A549 (cell line): ENCODE measurements at regions not wholly inside any gene's neighbourhood (a gene's known extent, or its start where the extent isn't known, plus 50 kb on each side); places are given as distances from the start of the nearest gene placed in this dataset.
A peak's percentile ranks its signal among the peaks of the same experiment; 100 is the strongest.

Source experiments
- ATAC-seq, 2 experiments: fragments of 200-7000 bp in 1 of 2; fragments of >200 bp in 1 of 2; cut with Nextera tagmentation in 1 of 2; cut with Tn5 transposase in 1 of 2; 3 replicates each; pipeline versions ENCODE4 v1.8.0 to v1.9.1; 2018 to 2020; ENCODE audit warnings: mild to moderate bottlenecking in 1 of 2, moderate library complexity in 1 of 2
- CTCF ChIA-PET: fragments of 300-600 bp; sonication (Branson Sonifier 250); formaldehyde crosslinking; extraction: SDS; loops from one replicate; lab custom pipeline; 2021; ENCODE audit warnings: antibody characterized with exemption, inconsistent platforms; lab: Yijun Ruan, JAX
- POLR2A ChIA-PET: fragments of 350-600 bp; formaldehyde crosslinking; extraction: SDS; loops from one replicate; lab custom pipeline; 2021; ENCODE audit warnings: antibody characterized with exemption, inconsistent platforms; lab: Yijun Ruan, JAX
- DNase-seq, 2 experiments: peaks; one replicate each; pipeline versions ENCODE4 v3.0.0 to v3.0.0-alpha.2; 2011 to 2016; ENCODE audit warnings: low read depth in 1 of 2, low spot score in 1 of 2
- FAIRE-seq: peaks from 2 replicates; lab custom pipeline; 2011; peaks lifted over from hg19 to GRCh38; lab: Jason Lieb, UNC
- H3K27ac ChIP-seq, 2 experiments: fragments of >200 bp; sonication (Bioruptor Twin); formaldehyde crosslinking; 3 replicates each; pipeline ENCODE4 v1.5.1; 2016 to 2017
- H3K4me1 ChIP-seq: fragments of >200 bp; sonication (Bioruptor Twin); formaldehyde crosslinking; 3 replicates; pipeline ENCODE4 v1.6.1; 2016
- H3K4me2 ChIP-seq: fragments of >200 bp; sonication (Bioruptor Twin); formaldehyde crosslinking; 3 replicates; pipeline ENCODE4 v1.6.1; 2016
- H3K4me3 ChIP-seq: fragments of >200 bp; sonication (Bioruptor Twin); formaldehyde crosslinking; 3 replicates; pipeline ENCODE4 v1.5.1; 2016
- H3K9me3 ChIP-seq: fragments of >200 bp; sonication (Bioruptor Twin); formaldehyde crosslinking; 3 replicates; pipeline ENCODE4 v1.6.1; 2016
- CEBPB ChIP-seq, 2 experiments: fragments of >200 bp in 1 of 2; sonication (Bioruptor Twin) in 1 of 2; formaldehyde crosslinking in 1 of 2; IDR thresholded peaks; 2 replicates each; pipeline ENCODE4 v1.6.1; 2012 to 2016
- E2F6 ChIP-seq: IDR thresholded peaks from 2 replicates; pipeline ENCODE4 v1.6.1; 2012; ENCODE audit warnings: low read depth, borderline replicate concordance
- HMGXB4 ChIP-seq: fragments of 250-450 bp; sonication (Bioruptor Pico); IDR thresholded peaks from 2 replicates; pipeline ENCODE4 v1.5.0; 2021; ENCODE audit warnings: mild to moderate bottlenecking, moderate library complexity, borderline replicate concordance
- HOXA7 ChIP-seq: fragments of 250-450 bp; sonication (Bioruptor Pico); IDR thresholded peaks from 2 replicates; pipeline ENCODE4 v1.5.0; 2020; ENCODE audit warnings: mild to moderate bottlenecking, moderate library complexity
- HOXB5 ChIP-seq: fragments of 250-450 bp; sonication (Bioruptor Pico); IDR thresholded peaks from 2 replicates; pipeline ENCODE4 v1.5.0; 2020; ENCODE audit warnings: mild to moderate bottlenecking, moderate library complexity
- MAFK ChIP-seq: fragments of 450-650 bp; IDR thresholded peaks from 2 replicates; pipeline ENCODE4 v1.6.1; 2014; ENCODE audit not compliant: partially characterized antibody
- NR3C1 ChIP-seq: fragments of >200 bp; sonication (Bioruptor Twin); formaldehyde crosslinking; IDR thresholded peaks from 3 replicates; pipeline ENCODE4 v1.6.1; 2017
- POLR2A ChIP-seq: IDR thresholded peaks from 2 replicates; pipeline ENCODE4 v1.6.1; 2012; ENCODE audit warnings: mild to moderate bottlenecking, low read length
- POLR2AphosphoS2 ChIP-seq: conservative IDR thresholded peaks from 2 replicates; pipeline ENCODE4 v1.6.1; 2012; ENCODE audit warnings: low read length, improper control_type of control experiment, inconsistent platforms
- RNF2 ChIP-seq: fragments of 200-600 bp; sonication (generic); IDR thresholded peaks from 2 replicates; pipeline ENCODE4 v1.6.1; 2016; ENCODE audit warnings: low read depth, mild to moderate bottlenecking, antibody characterized with exemption, moderate library complexity, borderline replicate concordance
- ZSCAN20 ChIP-seq: fragments of 250-450 bp; sonication (Bioruptor Pico); IDR thresholded peaks from 2 replicates; pipeline ENCODE4 v1.8.0; 2022; ENCODE audit warnings: mild to moderate bottlenecking, moderate library complexity
- WGBS: methylation state at CpG from one replicate; pipeline ENCODE4 v1.1.6; 2017; ENCODE audit errors: missing lambda C conversion rate; 5-methylcytosine and 5-hydroxymethylcytosine counted together
- TF ChIP-seq, protein P1 (sequence below): IDR thresholded peaks from 2 replicates; pipeline ENCODE4 v1.6.1; 2012
- TF ChIP-seq, protein P2 (sequence below): fragments of 150-350 bp; IDR thresholded peaks from 2 replicates; pipeline ENCODE4 v1.6.1; 2014; ENCODE audit warnings: low read depth, mild to moderate bottlenecking, low read length
- TF ChIP-seq, protein P3 (sequence below): fragments of 200-600 bp; sonication (generic); IDR thresholded peaks from 2 replicates; pipeline ENCODE4 v1.6.1; 2016; ENCODE audit warnings: antibody characterized with exemption, mild to moderate bottlenecking, moderate library complexity
- TF ChIP-seq, protein P4 (sequence below): fragments of >200 bp; sonication (Bioruptor Twin); formaldehyde crosslinking; IDR thresholded peaks from 3 replicates; pipeline ENCODE4 v1.6.1; 2016

DNA sequence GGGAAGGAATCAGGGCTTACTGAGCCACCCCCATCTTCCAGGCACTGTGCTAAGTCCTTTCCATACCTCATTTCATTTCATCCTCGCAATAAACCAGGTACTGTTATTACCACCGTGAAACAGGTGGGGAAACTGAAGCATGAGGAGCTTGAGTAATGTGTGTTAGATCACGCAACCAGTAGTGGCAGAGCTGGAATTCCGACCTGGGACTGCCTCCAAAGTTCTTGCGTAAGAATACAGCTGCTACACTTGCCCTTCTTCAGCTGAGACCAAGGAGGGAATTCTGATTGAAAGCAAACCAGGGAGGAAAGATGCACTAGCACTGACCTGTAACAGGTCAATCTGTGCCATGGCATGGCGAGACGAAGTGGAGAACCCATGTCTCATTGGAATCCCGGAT, 113.4 kb upstream of the MSX2 start:
- ChIA-PET POLR2A (no interaction called here), CTCF (interaction anchor here (0.6 to 1.2 kb wide), 4 partner anchors 21 to 1119 kb away, joined by 3 to 4 read pairs (median 3); no protein-coding TSS in a partner anchor)
- Histone ChIP-seq H3K27ac (no peak overlapping the region), H3K4me1 (peaks cover 16% of the 10 kb centered on the region), H3K4me2 (no peak overlapping the region), H3K4me3 (no peak overlapping the region), H3K9me3 (peaks cover 4% of the 10 kb centered on the region; the same call in 1 of the 3 replicates)
- TF ChIP-seq CEBPB (IDR thresholded peaks at IDR 0.05), result peak; percentile 70 to 76; a peak in 3 of 4 replicates
- TF ChIP-seq, protein P1, sequence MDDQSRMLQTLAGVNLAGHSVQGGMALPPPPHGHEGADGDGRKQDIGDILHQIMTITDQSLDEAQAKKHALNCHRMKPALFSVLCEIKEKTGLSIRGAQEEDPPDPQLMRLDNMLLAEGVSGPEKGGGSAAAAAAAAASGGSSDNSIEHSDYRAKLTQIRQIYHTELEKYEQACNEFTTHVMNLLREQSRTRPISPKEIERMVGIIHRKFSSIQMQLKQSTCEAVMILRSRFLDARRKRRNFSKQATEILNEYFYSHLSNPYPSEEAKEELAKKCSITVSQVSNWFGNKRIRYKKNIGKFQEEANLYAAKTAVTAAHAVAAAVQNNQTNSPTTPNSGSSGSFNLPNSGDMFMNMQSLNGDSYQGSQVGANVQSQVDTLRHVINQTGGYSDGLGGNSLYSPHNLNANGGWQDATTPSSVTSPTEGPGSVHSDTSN, result no peak
- FAIRE-seq, result no peak
- WGBS, result 62% methylated on average over 8 of the region's 8 CpGs
- DNase-seq, result no peak
- no peak for ATAC-seq

- Histone ChIP-seq H3K4me3 (no peak overlapping the region), H3K27ac (no peak overlapping the region; a peak in 1 of 6 replicates), H3K4me2 (peak overlapping the region; percentile 37), H3K9me3 (peaks cover 4% of the 10 kb centered on the region; the same call in 1 of the 3 replicates), H3K4me1 (peaks cover 16% of the 10 kb centered on the region)
- ATAC-seq (peak; percentile 70 to 73; a peak in 5 of 6 replicates), DNase-seq (peak; percentile 33 to 66), FAIRE-seq (peak; percentile 70)
- TF ChIP-seq, protein P2, sequence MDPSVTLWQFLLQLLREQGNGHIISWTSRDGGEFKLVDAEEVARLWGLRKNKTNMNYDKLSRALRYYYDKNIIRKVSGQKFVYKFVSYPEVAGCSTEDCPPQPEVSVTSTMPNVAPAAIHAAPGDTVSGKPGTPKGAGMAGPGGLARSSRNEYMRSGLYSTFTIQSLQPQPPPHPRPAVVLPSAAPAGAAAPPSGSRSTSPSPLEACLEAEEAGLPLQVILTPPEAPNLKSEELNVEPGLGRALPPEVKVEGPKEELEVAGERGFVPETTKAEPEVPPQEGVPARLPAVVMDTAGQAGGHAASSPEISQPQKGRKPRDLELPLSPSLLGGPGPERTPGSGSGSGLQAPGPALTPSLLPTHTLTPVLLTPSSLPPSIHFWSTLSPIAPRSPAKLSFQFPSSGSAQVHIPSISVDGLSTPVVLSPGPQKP, result no peak
- no peak for TF ChIP-seq ZSCAN20 (CRISPR knock-in tag)
- TF ChIP-seq HMGXB4, result no peak
- peak; percentile 77 for TF ChIP-seq MAFK
- TF ChIP-seq HOXA7 (CRISPR knock-in tag), result no peak
- 12% methylated on average over 2 of the region's 2 CpGs for WGBS
- ChIA-PET CTCF (interaction anchor here (0.5 to 1.8 kb wide), 2 partner anchors 14 to 27 kb away, joined by 4 read pairs; no protein-coding TSS in a partner anchor), POLR2A (no interaction called here)
These were observed 111.7 kb upstream of the MSX2 start for GRCh38 chr5:174612686-174613085.

GRCh38 chr5:174614500-174615135, 109.8 kb upstream of the MSX2 start:
- Histone ChIP-seq H3K9me3 (peaks cover 4% of the 10 kb centered on the region; the same call in 1 of the 3 replicates), H3K27ac (no peak overlapping the region), H3K4me1 (peaks cover 11% of the 10 kb centered on the region; the same call in 2 of the 3 replicates), H3K4me3 (no peak overlapping the region), H3K4me2 (no peak overlapping the region)
- TF ChIP-seq, protein P3, sequence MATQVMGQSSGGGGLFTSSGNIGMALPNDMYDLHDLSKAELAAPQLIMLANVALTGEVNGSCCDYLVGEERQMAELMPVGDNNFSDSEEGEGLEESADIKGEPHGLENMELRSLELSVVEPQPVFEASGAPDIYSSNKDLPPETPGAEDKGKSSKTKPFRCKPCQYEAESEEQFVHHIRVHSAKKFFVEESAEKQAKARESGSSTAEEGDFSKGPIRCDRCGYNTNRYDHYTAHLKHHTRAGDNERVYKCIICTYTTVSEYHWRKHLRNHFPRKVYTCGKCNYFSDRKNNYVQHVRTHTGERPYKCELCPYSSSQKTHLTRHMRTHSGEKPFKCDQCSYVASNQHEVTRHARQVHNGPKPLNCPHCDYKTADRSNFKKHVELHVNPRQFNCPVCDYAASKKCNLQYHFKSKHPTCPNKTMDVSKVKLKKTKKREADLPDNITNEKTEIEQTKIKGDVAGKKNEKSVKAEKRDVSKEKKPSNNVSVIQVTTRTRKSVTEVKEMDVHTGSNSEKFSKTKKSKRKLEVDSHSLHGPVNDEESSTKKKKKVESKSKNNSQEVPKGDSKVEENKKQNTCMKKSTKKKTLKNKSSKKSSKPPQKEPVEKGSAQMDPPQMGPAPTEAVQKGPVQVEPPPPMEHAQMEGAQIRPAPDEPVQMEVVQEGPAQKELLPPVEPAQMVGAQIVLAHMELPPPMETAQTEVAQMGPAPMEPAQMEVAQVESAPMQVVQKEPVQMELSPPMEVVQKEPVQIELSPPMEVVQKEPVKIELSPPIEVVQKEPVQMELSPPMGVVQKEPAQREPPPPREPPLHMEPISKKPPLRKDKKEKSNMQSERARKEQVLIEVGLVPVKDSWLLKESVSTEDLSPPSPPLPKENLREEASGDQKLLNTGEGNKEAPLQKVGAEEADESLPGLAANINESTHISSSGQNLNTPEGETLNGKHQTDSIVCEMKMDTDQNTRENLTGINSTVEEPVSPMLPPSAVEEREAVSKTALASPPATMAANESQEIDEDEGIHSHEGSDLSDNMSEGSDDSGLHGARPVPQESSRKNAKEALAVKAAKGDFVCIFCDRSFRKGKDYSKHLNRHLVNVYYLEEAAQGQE, result no peak
- TF ChIP-seq, protein P1, result no peak
- TF ChIP-seq HOXB5, result no peak
- no peak for TF ChIP-seq RNF2
- no peak for TF ChIP-seq ZSCAN20 (CRISPR knock-in tag)
- TF ChIP-seq POLR2AphosphoS2, result no peak
- TF ChIP-seq E2F6, result no peak
- no peak for TF ChIP-seq NR3C1
- no peak for TF ChIP-seq POLR2A
- TF ChIP-seq, protein P4, sequence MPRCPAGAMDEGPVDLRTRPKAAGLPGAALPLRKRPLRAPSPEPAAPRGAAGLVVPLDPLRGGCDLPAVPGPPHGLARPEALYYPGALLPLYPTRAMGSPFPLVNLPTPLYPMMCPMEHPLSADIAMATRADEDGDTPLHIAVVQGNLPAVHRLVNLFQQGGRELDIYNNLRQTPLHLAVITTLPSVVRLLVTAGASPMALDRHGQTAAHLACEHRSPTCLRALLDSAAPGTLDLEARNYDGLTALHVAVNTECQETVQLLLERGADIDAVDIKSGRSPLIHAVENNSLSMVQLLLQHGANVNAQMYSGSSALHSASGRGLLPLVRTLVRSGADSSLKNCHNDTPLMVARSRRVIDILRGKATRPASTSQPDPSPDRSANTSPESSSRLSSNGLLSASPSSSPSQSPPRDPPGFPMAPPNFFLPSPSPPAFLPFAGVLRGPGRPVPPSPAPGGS, result no peak
- ATAC-seq, result no peak
- 37% methylated on average over 2 of the region's 2 CpGs for WGBS
- ChIA-PET CTCF (interaction anchor here (0.7 to 1.5 kb wide), 2 partner anchors 10 to 91 kb away, joined by 3 read pairs; no protein-coding TSS in a partner anchor), POLR2A (no interaction called here)
- DNase-seq, result no peak
- no peak for FAIRE-seq
